ENCODE measurements at regions not wholly inside any gene's neighbourhood (a gene's known extent, or its start where the extent isn't known, plus 50 kb on each side); places are given as distances from the start of the nearest gene placed in this dataset.

DNA sequence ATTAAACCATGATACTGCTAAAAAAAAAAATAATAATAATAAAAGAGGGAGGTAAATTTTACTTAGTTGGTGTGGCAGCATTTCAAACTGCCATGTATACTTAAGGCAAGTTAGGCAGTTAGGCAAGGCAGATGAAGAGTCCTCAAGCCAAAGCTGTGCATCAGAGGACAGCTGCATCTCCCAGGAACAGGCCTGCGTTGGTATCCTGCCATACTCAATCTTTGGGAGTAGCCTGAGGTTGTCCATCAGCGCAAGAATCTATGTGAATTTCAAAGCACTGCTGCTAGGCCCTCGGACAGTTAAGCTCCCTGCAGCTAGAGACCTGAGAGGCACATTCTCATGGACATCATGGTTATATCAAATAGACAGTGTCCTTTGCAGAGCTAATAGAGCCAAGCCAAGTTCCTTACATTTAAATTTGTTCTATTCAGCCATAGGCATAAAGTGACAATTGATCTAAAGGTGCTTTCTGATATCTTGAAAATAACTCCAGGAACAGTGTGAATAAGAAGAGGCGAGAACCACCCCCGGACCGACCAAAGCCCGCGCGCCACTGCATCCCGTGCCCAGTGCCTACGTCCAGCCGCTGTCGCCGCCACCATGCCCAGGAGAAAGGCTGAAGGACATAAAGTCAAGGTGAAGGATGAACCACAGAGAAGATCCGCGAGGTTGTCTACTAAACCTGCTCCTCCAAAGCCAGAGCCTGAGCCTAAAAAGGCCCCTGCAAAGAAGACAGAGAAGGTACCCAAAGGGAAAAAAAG lies 310.6 kb downstream of the SEMA3D start:
- POLR2A ChIA-PET: no interaction called here
- CTCF ChIA-PET: interaction anchor here (0.6 kb wide), 1 partner anchor 33 kb away, joined by 4 read pairs; no protein-coding TSS in a partner anchor

DNA sequence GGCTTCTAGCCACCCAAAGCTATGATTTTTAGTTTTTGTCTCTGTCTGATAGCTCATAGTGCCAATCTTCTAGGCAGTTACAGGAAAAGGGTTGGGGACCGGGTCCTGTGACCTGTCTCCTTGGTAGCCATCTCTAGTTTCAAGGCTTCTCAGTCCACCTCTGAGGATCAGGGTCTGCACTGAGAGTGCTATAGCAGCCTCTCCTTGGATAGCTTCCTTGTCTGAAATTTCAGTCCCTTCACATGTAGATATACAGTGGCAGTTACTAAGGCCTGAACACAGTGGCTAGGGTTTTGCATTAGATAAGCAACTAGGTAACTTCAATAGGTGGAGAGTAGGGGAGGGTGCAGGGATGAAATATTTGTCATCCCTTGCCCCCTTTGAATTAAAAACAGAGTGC lies 321.3 kb downstream of the SEMA3D start:
- intact Hi-C loops (cut with micrococcal nuclease; ENCODE audit: unreplicated experiment): no loop called here
- no peak overlapping the region for H3K27ac ChIP-seq (ENCODE audit: low read length)
- no peaks in the 10 kb centered on the region for H3K36me3 ChIP-seq (ENCODE audit: control insufficient read depth, insufficient read depth, low read length)
- H3K27me3 ChIP-seq (ENCODE audit: control insufficient read depth, insufficient read depth, low read length): no peaks in the 10 kb centered on the region
- BruUV-seq (replicated peaks): no TSS peak
- no peaks in the 10 kb centered on the region for H3K9me3 ChIP-seq (ENCODE audit: control insufficient read depth, insufficient read depth, low read depth, low read length)
- in situ Hi-C loops (cut with HindIII; ENCODE audit: low pct_unique_long_range_greater_than_20kb, low sequenced_read_pairs): no loop called here
- ChIA-PET POLR2A (no interaction called here), CTCF (no interaction called here)
- ATAC-seq (no peak), DNase-seq (ENCODE audit: low read depth, low spot score) (no peak)
- H3K4me1 ChIP-seq (ENCODE audit: control insufficient read depth, insufficient read depth, low read length): no peaks in the 10 kb centered on the region
- no peak overlapping the region for H3K4me3 ChIP-seq (ENCODE audit: low read depth in 2 of 2, low read length in 2 of 2)
- TF ChIP-seq TCF7L2 (IDR thresholded peaks at IDR 0.05; ENCODE audit: low read depth, low read length): no peak
- TF ChIP-seq SIN3A (IDR thresholded peaks at IDR 0.05; ENCODE audit: borderline replicate concordance, insufficient read depth, low read depth, low read length): no peak
- TF ChIP-seq, protein P1, sequence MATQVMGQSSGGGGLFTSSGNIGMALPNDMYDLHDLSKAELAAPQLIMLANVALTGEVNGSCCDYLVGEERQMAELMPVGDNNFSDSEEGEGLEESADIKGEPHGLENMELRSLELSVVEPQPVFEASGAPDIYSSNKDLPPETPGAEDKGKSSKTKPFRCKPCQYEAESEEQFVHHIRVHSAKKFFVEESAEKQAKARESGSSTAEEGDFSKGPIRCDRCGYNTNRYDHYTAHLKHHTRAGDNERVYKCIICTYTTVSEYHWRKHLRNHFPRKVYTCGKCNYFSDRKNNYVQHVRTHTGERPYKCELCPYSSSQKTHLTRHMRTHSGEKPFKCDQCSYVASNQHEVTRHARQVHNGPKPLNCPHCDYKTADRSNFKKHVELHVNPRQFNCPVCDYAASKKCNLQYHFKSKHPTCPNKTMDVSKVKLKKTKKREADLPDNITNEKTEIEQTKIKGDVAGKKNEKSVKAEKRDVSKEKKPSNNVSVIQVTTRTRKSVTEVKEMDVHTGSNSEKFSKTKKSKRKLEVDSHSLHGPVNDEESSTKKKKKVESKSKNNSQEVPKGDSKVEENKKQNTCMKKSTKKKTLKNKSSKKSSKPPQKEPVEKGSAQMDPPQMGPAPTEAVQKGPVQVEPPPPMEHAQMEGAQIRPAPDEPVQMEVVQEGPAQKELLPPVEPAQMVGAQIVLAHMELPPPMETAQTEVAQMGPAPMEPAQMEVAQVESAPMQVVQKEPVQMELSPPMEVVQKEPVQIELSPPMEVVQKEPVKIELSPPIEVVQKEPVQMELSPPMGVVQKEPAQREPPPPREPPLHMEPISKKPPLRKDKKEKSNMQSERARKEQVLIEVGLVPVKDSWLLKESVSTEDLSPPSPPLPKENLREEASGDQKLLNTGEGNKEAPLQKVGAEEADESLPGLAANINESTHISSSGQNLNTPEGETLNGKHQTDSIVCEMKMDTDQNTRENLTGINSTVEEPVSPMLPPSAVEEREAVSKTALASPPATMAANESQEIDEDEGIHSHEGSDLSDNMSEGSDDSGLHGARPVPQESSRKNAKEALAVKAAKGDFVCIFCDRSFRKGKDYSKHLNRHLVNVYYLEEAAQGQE (IDR thresholded peaks at IDR 0.05; ENCODE audit: insufficient read depth in 1 of 2, low read depth in 2 of 2, low read length in 1 of 2): no peak
- TF ChIP-seq POLR2AphosphoS5 (IDR thresholded peaks at IDR 0.05; ENCODE audit: low read depth, low read length): no peak
- no peak for TF ChIP-seq CTCF (IDR thresholded peaks at IDR 0.05)

More for the DNA sequence above, 310.6 kb downstream of the SEMA3D start:
- no peaks in the 10 kb centered on the region for H3K27me3 ChIP-seq (ENCODE audit: control insufficient read depth, insufficient read depth, low read length)
- H3K27ac ChIP-seq (ENCODE audit: low read length): no peak overlapping the region
- H3K36me3 ChIP-seq (ENCODE audit: control insufficient read depth, insufficient read depth, low read length): no peaks in the 10 kb centered on the region
- no peak overlapping the region for H3K4me3 ChIP-seq (ENCODE audit: low read depth in 2 of 2, low read length in 2 of 2)
- no peak for ATAC-seq
- TF ChIP-seq CTCF (IDR thresholded peaks at IDR 0.05) (no peak), TCF7L2 (IDR thresholded peaks at IDR 0.05; ENCODE audit: low read depth, low read length) (no peak), POLR2AphosphoS5 (IDR thresholded peaks at IDR 0.05; ENCODE audit: low read depth, low read length) (no peak), SIN3A (IDR thresholded peaks at IDR 0.05; ENCODE audit: borderline replicate concordance, insufficient read depth, low read depth, low read length) (no peak)
- TF ChIP-seq, protein P1 (IDR thresholded peaks at IDR 0.05; ENCODE audit: insufficient read depth in 1 of 2, low read depth in 2 of 2, low read length in 1 of 2): no peak
- no peaks in the 10 kb centered on the region for H3K9me3 ChIP-seq (ENCODE audit: control insufficient read depth, insufficient read depth, low read depth, low read length)
- no peak for DNase-seq (ENCODE audit: low read depth, low spot score)
- in situ Hi-C loops (cut with HindIII; ENCODE audit: low pct_unique_long_range_greater_than_20kb, low sequenced_read_pairs) (no loop called here), intact Hi-C loops (cut with micrococcal nuclease; ENCODE audit: unreplicated experiment) (no loop called here)
- H3K4me1 ChIP-seq (ENCODE audit: control insufficient read depth, insufficient read depth, low read length): no peaks in the 10 kb centered on the region
- BruUV-seq (replicated peaks): no TSS peak
